H1 (cell line): ENCODE measurements at regions not wholly inside any gene's neighbourhood (a gene's known extent, or its start where the extent isn't known, plus 50 kb on each side); places are given as distances from the start of the nearest gene placed in this dataset.

ENCODE experiments used
- CTCF ChIA-PET: fragments of 300-600 bp; sonication (Branson Sonifier 250); formaldehyde crosslinking; loops from one replicate; lab custom pipeline; 2021; ENCODE audit not compliant: partially characterized antibody; lab: Charles Lee
- POLR2A ChIA-PET: fragments of 300-600 bp; sonication (Branson Sonifier 250); formaldehyde crosslinking; loops from one replicate; lab custom pipeline; 2021; ENCODE audit warnings: inconsistent platforms; ENCODE audit not compliant: partially characterized antibody; lab: Charles Lee
- DNase-seq, 2 experiments: peaks; one replicate each; pipeline versions ENCODE4 v3.0.0 to v3.0.0-alpha.2; 2010 to 2022; ENCODE audit warnings: low spot score in 2 of 2, low read depth in 1 of 2, mixed read lengths in 1 of 2
- FAIRE-seq: peaks from 2 replicates; lab custom pipeline; 2011; peaks lifted over from hg19 to GRCh38; lab: Jason Lieb, UNC
- H2AFZ ChIP-seq: 2 replicates; pipeline ENCODE4 v1.8.1; 2012; ENCODE audit warnings: low read length, inconsistent platforms
- H2AK5ac ChIP-seq: 2 replicates; pipeline ENCODE4 v1.6.1; 2013; ENCODE audit warnings: low read depth, low read length
- H2BK120ac ChIP-seq: replicated peaks from 2 replicates; pipeline ENCODE3; 2013; ENCODE audit warnings: low read depth, low read length, inconsistent platforms
- H2BK12ac ChIP-seq: 2 replicates; pipeline ENCODE4 v1.6.1; 2013; ENCODE audit warnings: low read depth, low read length
- H2BK15ac ChIP-seq: 2 replicates; pipeline ENCODE4 v1.6.1; 2013; ENCODE audit warnings: low read length
- H2BK20ac ChIP-seq: 2 replicates; pipeline ENCODE4 v1.6.1; 2013; ENCODE audit warnings: low read length
- H2BK5ac ChIP-seq: 2 replicates; pipeline ENCODE4 v1.6.1; 2013; ENCODE audit warnings: low read depth, low read length
- H3K14ac ChIP-seq: 2 replicates; pipeline ENCODE4 v1.6.1; 2013; ENCODE audit warnings: inconsistent platforms; ENCODE audit not compliant: insufficient read length
- H3K18ac ChIP-seq: 2 replicates; pipeline ENCODE4 v1.6.1; 2013; ENCODE audit warnings: low read length; ENCODE audit errors: extremely low read depth
- H3K23ac ChIP-seq: 2 replicates; pipeline ENCODE4 v1.6.1; 2013; ENCODE audit warnings: inconsistent platforms; ENCODE audit not compliant: insufficient read length
- H3K23me2 ChIP-seq: 2 replicates; pipeline ENCODE4 v1.6.1; 2013; ENCODE audit warnings: low read depth, low read length
- H3K27ac ChIP-seq: 2 replicates; pipeline ENCODE4 v1.6.1; 2011; ENCODE audit warnings: low read depth, low read length, inconsistent platforms
- H3K27me3 ChIP-seq, 4 experiments: replicated peaks in 1 of 4; 1 replicate in 1 of 4; 2 replicates in 3 of 4; pipeline versions ENCODE4 v1.6.1 to v1.8.1; 2011 to 2013; ENCODE audit warnings: low read length in 3 of 4, mild to moderate bottlenecking in 3 of 4, inconsistent platforms in 2 of 4, mixed read lengths in 2 of 4, moderate library complexity in 1 of 4; ENCODE audit not compliant: control insufficient read depth in 3 of 4, insufficient read depth in 3 of 4; ENCODE audit errors: extremely low read depth in 1 of 4
- H3K36me3 ChIP-seq, 4 experiments: 2 replicates each; pipeline versions ENCODE4 v1.6.1 to v1.8.1; 2011 to 2013; ENCODE audit warnings: mild to moderate bottlenecking in 4 of 4, low read length in 3 of 4, moderate library complexity in 2 of 4, control low read depth in 1 of 4, inconsistent platforms in 1 of 4; ENCODE audit not compliant: insufficient read depth in 4 of 4, control insufficient read depth in 2 of 4
- H3K4ac ChIP-seq: replicated peaks from 2 replicates; pipeline ENCODE3; 2013; ENCODE audit warnings: low read length, low read depth, mixed read lengths, inconsistent platforms; ENCODE audit not compliant: insufficient read length
- H3K4me1 ChIP-seq, 4 experiments: replicated peaks in 1 of 4; 1 replicate in 1 of 4; 2 replicates in 3 of 4; pipeline versions ENCODE4 v1.6.1 to v1.8.1; 2011 to 2013; ENCODE audit warnings: low read length in 3 of 4, inconsistent platforms in 2 of 4, mixed read lengths in 1 of 4; ENCODE audit not compliant: insufficient read depth in 4 of 4, control insufficient read depth in 3 of 4
- H3K4me2 ChIP-seq, 2 experiments: 2 replicates each; pipeline versions ENCODE4 v1.6.1 to v1.8.1; 2011 to 2013; ENCODE audit warnings: low read depth in 2 of 2, low read length in 2 of 2, control low read depth in 1 of 2, inconsistent platforms in 1 of 2, mild to moderate bottlenecking in 1 of 2; ENCODE audit not compliant: insufficient read depth in 1 of 2
- H3K4me3 ChIP-seq, 4 experiments: fragments of 200-600, 300-600 bp in 1 of 4; sonication (generic), shearing (Covaris generic), sonication (Bioruptor Twin) in 1 of 4; 2 replicates each; pipeline versions ENCODE4 v1.5.1 to v1.8.1; 2011 to 2016; ENCODE audit warnings: low read length in 4 of 4, low read depth in 3 of 4, control low read depth in 2 of 4, inconsistent platforms in 2 of 4, mild to moderate bottlenecking in 2 of 4, mixed read lengths in 1 of 4, moderate library complexity in 1 of 4; ENCODE audit not compliant: insufficient read depth in 2 of 4; ENCODE audit errors: extremely low read depth in 1 of 4
- H3K56ac ChIP-seq: replicated peaks from 2 replicates; pipeline ENCODE3; 2013; ENCODE audit warnings: low read depth, mild to moderate bottlenecking, mixed read lengths, low read length, inconsistent platforms; ENCODE audit not compliant: insufficient read length
- H3K79me1 ChIP-seq: 2 replicates; pipeline ENCODE4 v1.6.1; 2013; ENCODE audit warnings: low read depth, low read length, control low read depth
- H3K79me2 ChIP-seq, 2 experiments: 2 replicates each; pipeline versions ENCODE4 v1.6.1 to v1.8.1; 2012 to 2013; ENCODE audit warnings: low read length in 2 of 2, mild to moderate bottlenecking in 2 of 2, inconsistent platforms in 1 of 2; ENCODE audit not compliant: insufficient read depth in 2 of 2, control insufficient read depth in 1 of 2
- H3K9ac ChIP-seq, 4 experiments: replicated peaks in 1 of 4; 1 replicate in 1 of 4; 2 replicates in 3 of 4; pipeline versions ENCODE4 v1.6.1 to v1.8.1; 2011 to 2013; ENCODE audit warnings: low read depth in 3 of 4, low read length in 3 of 4, control low read depth in 2 of 4, mild to moderate bottlenecking in 2 of 4, moderate library complexity in 2 of 4, inconsistent platforms in 1 of 4; ENCODE audit errors: extremely low read depth in 1 of 4
- H3K9me3 ChIP-seq, 2 experiments: 2 replicates each; pipeline versions ENCODE4 v1.6.1 to v1.8.1; 2012 to 2013; ENCODE audit warnings: mild to moderate bottlenecking in 2 of 2, moderate library complexity in 2 of 2, control low read depth in 1 of 2, inconsistent platforms in 1 of 2, low read depth in 1 of 2, low read length in 1 of 2, mixed read lengths in 1 of 2; ENCODE audit not compliant: insufficient read depth in 2 of 2
- H4K20me1 ChIP-seq, 2 experiments: replicated peaks in 1 of 2; 2 replicates each; pipeline versions ENCODE3 to v1.8.1; 2011 to 2013; ENCODE audit warnings: inconsistent platforms in 2 of 2, low read length in 2 of 2, mild to moderate bottlenecking in 1 of 2; ENCODE audit not compliant: insufficient read depth in 2 of 2, control insufficient read depth in 1 of 2
- H4K5ac ChIP-seq: 2 replicates; pipeline ENCODE4 v1.6.1; 2013; ENCODE audit warnings: low read length, low read depth, mixed read lengths, inconsistent platforms; ENCODE audit not compliant: insufficient read length
- H4K8ac ChIP-seq: 2 replicates; pipeline ENCODE4 v1.8.0; 2013; ENCODE audit warnings: mild to moderate bottlenecking, moderate library complexity, low read length, inconsistent platforms; ENCODE audit not compliant: insufficient read depth; ENCODE audit errors: extremely low read depth
- H4K91ac ChIP-seq: replicated peaks from 2 replicates; pipeline ENCODE3; 2013; ENCODE audit warnings: low read length, mixed read lengths, inconsistent platforms; ENCODE audit not compliant: insufficient read length
- SUZ12 ChIP-seq: fragments of 200-600 bp; sonication (generic); IDR thresholded peaks from 2 replicates; pipeline ENCODE4 v1.6.1; 2012; ENCODE audit warnings: mild to moderate bottlenecking, inconsistent platforms, low read length, moderate library complexity, mixed read lengths
- WGBS, 2 experiments: shearing (Covaris generic) in 1 of 2; methylation state at CpG; one replicate each; pipeline versions ENCODE4 v1.1.6 to v1.1.7; 2013 to 2015; ENCODE audit warnings: low lambda C conversion rate in 2 of 2, mixed read lengths in 2 of 2, inconsistent platforms in 1 of 2, low coverage in 1 of 2, missing lambda C conversion rate in 1 of 2; ENCODE audit not compliant: insufficient replicate concordance in 2 of 2, insufficient coverage in 1 of 2, insufficient read length in 1 of 2; ENCODE audit errors: extremely low coverage in 1 of 2, missing lambda C conversion rate in 1 of 2; 5-methylcytosine and 5-hydroxymethylcytosine counted together

- DNase-seq, result peak in 1 of 2 experiments; percentile 5
Observed at GRCh38 chr3:55242921-55243320, 244.2 kb downstream of the WNT5A start.

More at GRCh38 chr3:55242921-55243320, 244.2 kb downstream of the WNT5A start:
- Histone ChIP-seq H3K79me1 (no peaks in the 10 kb centered on the region), H3K27me3 (no peaks in the 10 kb centered on the region), H4K8ac (no peak overlapping the region), H2BK15ac (no peak overlapping the region), H3K23me2 (no peaks in the 10 kb centered on the region), H3K9ac (no peak overlapping the region), H3K4me2 (no peak overlapping the region), H3K9me3 (no peaks in the 10 kb centered on the region), H3K36me3 (no peaks in the 10 kb centered on the region), H3K27ac (no peak overlapping the region), H2BK5ac (no peak overlapping the region), H4K20me1 (no peaks in the 10 kb centered on the region), H3K23ac (no peak overlapping the region), H2BK120ac (no peak overlapping the region), H4K91ac (no peak overlapping the region), H2AFZ (no peak overlapping the region), H4K5ac (no peak overlapping the region), H3K18ac (no peak overlapping the region), H3K79me2 (no peaks in the 10 kb centered on the region), H2AK5ac (no peak overlapping the region), H3K4ac (no peak overlapping the region), H3K56ac (no peak overlapping the region), H3K14ac (no peak overlapping the region), H3K4me1 (no peaks in the 10 kb centered on the region), H2BK12ac (no peak overlapping the region), H2BK20ac (no peak overlapping the region), H3K4me3 (no peak overlapping the region)
- TF ChIP-seq SUZ12, result no peak
- ChIA-PET CTCF (interaction anchor here (1.4 kb wide), 1 partner anchor 62 kb away, joined by 3 read pairs; no protein-coding TSS in a partner anchor), POLR2A (interaction anchor here (0.7 kb wide), 1 partner anchor 960 kb away, joined by 3 read pairs; no protein-coding TSS in a partner anchor)
- peak; percentile 74 for FAIRE-seq
- 45% methylated on average over 4 of the region's 4 CpGs; no CpG with 5 or more reads in 1 of the 2 experiments for WGBS, 2 experiments
